BJ (cell line): ENCODE measurements at regions not wholly inside any gene's neighbourhood (a gene's known extent, or its start where the extent isn't known, plus 50 kb on each side); places are given as distances from the start of the nearest gene placed in this dataset.

Source experiments
- CTCF ChIA-PET: fragments of 350-600 bp; formaldehyde crosslinking; extraction: SDS; loops from one replicate; lab custom pipeline; 2021; ENCODE audit warnings: antibody characterized with exemption, inconsistent platforms; lab: Yijun Ruan, JAX
- POLR2A ChIA-PET: fragments of 300-600 bp; sonication (Branson Sonifier 250); formaldehyde crosslinking; extraction: SDS; loops from one replicate; lab custom pipeline; 2021; ENCODE audit warnings: antibody characterized with exemption; lab: Charles Lee
- DNase-seq: peaks from one replicate; pipeline ENCODE4 v3.0.0-alpha.2; 2011; ENCODE audit warnings: low read depth
- H3K27me3 ChIP-seq: 2 replicates; pipeline ENCODE4 v1.6.0; 2011; ENCODE audit warnings: low read length; ENCODE audit not compliant: control insufficient read depth, insufficient read depth
- H3K36me3 ChIP-seq: 2 replicates; pipeline ENCODE4 v1.5.1; 2011; ENCODE audit warnings: low read length; ENCODE audit not compliant: control insufficient read depth, insufficient read depth
- H3K4me3 ChIP-seq: 2 replicates; pipeline ENCODE4 v1.5.1; 2011; ENCODE audit warnings: low read depth, mild to moderate bottlenecking, control low read depth, low read length
- CTCF ChIP-seq: IDR thresholded peaks from 2 replicates; pipeline ENCODE4 v1.5.1; 2011; ENCODE audit warnings: low read depth, mild to moderate bottlenecking, control low read depth, inconsistent platforms, low read length, moderate library complexity; ENCODE audit not compliant: insufficient read depth

DNA sequence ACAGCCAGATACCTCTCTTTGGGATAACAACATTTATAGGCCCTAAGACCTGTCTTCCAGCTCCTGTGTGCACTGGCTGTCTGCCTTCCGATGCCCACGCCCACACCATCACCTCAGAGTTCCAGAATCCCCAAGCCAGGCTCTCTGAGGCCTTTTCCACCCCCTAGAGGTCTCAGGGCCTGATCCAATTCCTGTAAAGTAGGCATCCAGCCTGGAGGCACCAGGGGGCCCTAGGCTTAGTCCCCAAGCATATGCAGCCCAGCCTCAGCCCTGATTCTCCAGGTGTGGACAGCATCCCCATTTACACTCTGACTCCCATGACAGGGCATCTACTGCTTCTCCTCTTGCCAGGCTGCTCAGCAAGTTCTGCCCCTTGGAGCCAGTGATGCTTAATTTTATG lies 72.7 kb upstream of the CORO2B start:
- ChIA-PET CTCF (interaction anchor here (1.3 to 3.4 kb wide), 2 partner anchors 8 to 12 kb away, joined by 5 to 12 read pairs; no protein-coding TSS in a partner anchor), POLR2A (no interaction called here)
- DNase-seq: no peak
- H3K4me3 ChIP-seq: no peak overlapping the region
- H3K27me3 ChIP-seq: peaks cover 5% of the 10 kb centered on the region
- no peak for TF ChIP-seq CTCF
- H3K36me3 ChIP-seq: no peaks in the 10 kb centered on the region

- TF ChIP-seq CTCF: no peak
- peaks cover 5% of the 10 kb centered on the region for H3K27me3 ChIP-seq
- no peak overlapping the region for H3K4me3 ChIP-seq
- POLR2A ChIA-PET: no interaction called here
- no peak for DNase-seq
- H3K36me3 ChIP-seq: no peaks in the 10 kb centered on the region
- CTCF ChIA-PET: interaction anchor here (1.3 kb wide), 1 partner anchor 9 kb away, joined by 5 read pairs; no protein-coding TSS in a partner anchor
These were observed 71.3 kb upstream of the CORO2B start for GRCh38 chr15:68507447-68507846.

GRCh38 chr15:68508485-68509189 lies 70.2 kb upstream of the CORO2B start:
- CTCF ChIA-PET: interaction anchor here (1.2 kb wide), 1 partner anchor 202 kb away, joined by 5 read pairs; no protein-coding TSS in a partner anchor
- Histone ChIP-seq H3K36me3 (no peaks in the 10 kb centered on the region), H3K27me3 (peaks cover 5% of the 10 kb centered on the region), H3K4me3 (no peak overlapping the region)
- POLR2A ChIA-PET: no interaction called here
- no peak for DNase-seq
- no peak for TF ChIP-seq CTCF

DNA sequence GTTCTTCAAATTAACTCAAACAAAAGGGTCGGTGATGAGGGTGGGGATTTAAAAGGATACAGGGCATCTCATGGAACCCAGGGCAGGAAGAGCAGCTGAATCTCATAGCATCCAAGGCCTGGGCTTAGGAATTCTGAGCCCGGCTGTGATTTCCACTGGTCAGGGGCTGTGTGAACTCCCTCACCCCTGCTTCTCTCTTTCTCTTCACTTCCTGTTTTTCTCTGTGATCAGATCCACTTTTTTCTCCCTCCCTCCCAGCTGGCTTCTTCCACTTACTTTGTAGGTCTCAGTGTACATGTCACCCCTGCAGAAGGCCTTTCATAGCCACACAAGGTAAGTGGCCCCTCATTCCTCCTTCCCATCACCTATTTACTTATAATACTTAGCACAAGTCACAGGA lies 68.2 kb upstream of the CORO2B start:
- Histone ChIP-seq H3K4me3 (no peak overlapping the region), H3K27me3 (peaks cover 7% of the 10 kb centered on the region), H3K36me3 (no peaks in the 10 kb centered on the region)
- POLR2A ChIA-PET: no interaction called here
- DNase-seq: no peak
- no peak for TF ChIP-seq CTCF
- CTCF ChIA-PET: interaction anchor here (1.0 kb wide), 1 partner anchor 204 kb away, joined by 3 read pairs; no protein-coding TSS in a partner anchor

DNA sequence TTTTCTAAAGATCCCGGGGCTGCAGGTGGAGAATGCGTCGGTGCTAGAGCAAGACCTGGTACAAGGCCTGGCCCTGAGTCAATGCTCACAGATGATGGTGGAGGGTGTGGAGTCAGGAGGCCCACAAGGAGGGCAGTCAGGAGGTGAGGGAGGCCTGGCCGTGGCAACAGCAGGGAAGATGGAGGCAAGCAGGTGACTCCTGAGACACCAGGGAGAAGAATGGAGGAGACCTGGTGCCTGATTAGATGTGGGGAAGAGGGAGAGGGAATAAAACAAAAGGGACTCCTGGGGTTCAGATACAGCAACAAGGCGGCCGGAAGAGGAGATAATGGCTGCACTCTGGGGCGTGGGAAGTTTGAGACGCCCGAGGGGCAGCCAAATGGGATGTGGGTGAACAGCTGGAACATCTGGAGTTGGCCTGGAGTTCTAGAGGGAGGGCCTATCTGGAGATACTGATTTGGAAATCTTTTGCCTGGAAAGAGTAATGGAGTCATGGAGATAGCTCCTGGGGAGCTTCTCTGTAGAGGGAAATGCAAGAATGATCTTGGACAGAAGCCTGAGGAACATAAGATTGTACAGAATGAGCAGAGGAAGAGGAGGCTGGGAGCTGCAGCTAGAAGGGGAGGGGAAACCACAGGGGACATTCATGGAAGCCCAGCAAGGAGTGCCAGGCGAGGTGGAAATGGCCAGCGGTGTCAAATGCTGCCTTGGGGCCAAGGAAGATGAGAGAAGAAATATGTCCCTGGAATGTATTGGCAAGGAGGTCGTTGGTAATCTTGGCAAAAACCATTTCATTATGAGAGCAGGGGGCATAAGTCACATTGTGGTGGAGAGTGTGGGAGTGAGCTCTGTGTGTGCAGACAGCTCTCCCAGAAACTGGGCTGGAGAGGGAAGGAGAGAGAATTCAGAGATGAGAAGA lies 67.5 kb upstream of the CORO2B start:
- TF ChIP-seq CTCF: no peak
- ChIA-PET CTCF (interaction anchor here (0.7 to 1.0 kb wide), 5 partner anchors 13 to 205 kb away, joined by 3 to 4 read pairs (median 3); no protein-coding TSS in a partner anchor), POLR2A (interaction anchor here (0.6 kb wide), 1 partner anchor 341 kb away, joined by 3 read pairs; no protein-coding TSS in a partner anchor)
- Histone ChIP-seq H3K36me3 (no peaks in the 10 kb centered on the region), H3K4me3 (no peak overlapping the region), H3K27me3 (peaks cover 7% of the 10 kb centered on the region)
- peak; percentile 90 for DNase-seq
